Activated B cell treated with CpG ODN at 0.5 μM for 24 hours (primary cell): ENCODE measurements at regions not wholly inside any gene's neighbourhood (a gene's known extent, or its start where the extent isn't known, plus 50 kb on each side); places are given as distances from the start of the nearest gene placed in this dataset.

ENCODE experiments used
- ATAC-seq: fragments of 200-7000 bp; cut with Tn5 transposase; one replicate; pipeline ENCODE4 v1.10.0; 2021; ENCODE audit warnings: low read depth, mild to moderate bottlenecking, moderate library complexity
- CTCF ChIA-PET: fragments of 350-600 bp; sonication (Branson Sonifier 250); formaldehyde crosslinking; loops from one replicate; lab custom pipeline; 2021; ENCODE audit warnings: antibody characterized with exemption; lab: Charles Lee
- POLR2A ChIA-PET: fragments of 350-600 bp; sonication (Branson Sonifier 250); formaldehyde crosslinking; loops from one replicate; lab custom pipeline; 2021; ENCODE audit warnings: antibody characterized with exemption; lab: Charles Lee
- DNase-seq: peaks from one replicate; pipeline ENCODE4 v3.0.0; 2022
- H3K27ac Mint-ChIP-seq: one replicate; pipeline ENCODE4 v1.8.0; 2020; ENCODE audit warnings: mixed read lengths
- H3K27me3 Mint-ChIP-seq: one replicate; pipeline ENCODE4 v1.8.0; 2021; ENCODE audit warnings: mixed read lengths
- H3K36me3 Mint-ChIP-seq: one replicate; pipeline ENCODE4 v1.8.0; 2021; ENCODE audit warnings: low read depth, mixed read lengths
- H3K4me1 Mint-ChIP-seq: one replicate; pipeline ENCODE4 v1.8.0; 2021; ENCODE audit warnings: mixed read lengths
- H3K4me3 Mint-ChIP-seq: one replicate; pipeline ENCODE4 v1.8.0; 2020; ENCODE audit warnings: mild to moderate bottlenecking, mixed read lengths
- H3K9me3 Mint-ChIP-seq: one replicate; pipeline ENCODE4 v1.8.0; 2020; ENCODE audit warnings: mixed read lengths
- intact Hi-C: fragments of 100-400 bp; cut with micrococcal nuclease; formaldehyde crosslinking; loops from one replicate; pipeline ENCODE4 v1.15.1; 2024
- TF ChIP-seq, protein P1 (sequence below): fragments of 200-600 bp; IDR thresholded peaks from one replicate; pipeline ENCODE4 v1.8.0; 2022; ENCODE audit warnings: antibody characterized with exemption, mild to moderate bottlenecking

DNA sequence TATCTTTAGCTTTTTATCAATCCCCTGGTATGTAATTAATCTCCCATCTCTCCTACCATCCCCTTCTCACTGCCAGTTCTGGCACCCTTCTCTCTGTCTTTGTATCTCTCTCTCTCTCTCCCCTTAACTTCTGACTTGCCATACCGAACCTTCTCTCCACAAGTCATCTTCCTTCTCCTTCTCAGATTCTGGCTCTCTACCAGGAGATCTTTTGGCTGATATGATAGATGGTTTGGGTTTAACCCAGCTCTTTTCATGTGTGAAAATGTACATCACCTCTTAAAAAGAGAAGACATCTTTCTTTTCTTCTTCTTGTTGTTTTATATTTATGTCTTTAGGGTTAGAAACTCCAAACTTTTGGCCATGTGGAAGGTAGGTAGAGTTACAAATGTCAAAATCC is 196.7 kb downstream of the HGF start:
- peaks cover 3% of the 10 kb centered on the region for H3K9me3 Mint-ChIP-seq
- no peak overlapping the region for H3K27ac Mint-ChIP-seq
- TF ChIP-seq, protein P1, sequence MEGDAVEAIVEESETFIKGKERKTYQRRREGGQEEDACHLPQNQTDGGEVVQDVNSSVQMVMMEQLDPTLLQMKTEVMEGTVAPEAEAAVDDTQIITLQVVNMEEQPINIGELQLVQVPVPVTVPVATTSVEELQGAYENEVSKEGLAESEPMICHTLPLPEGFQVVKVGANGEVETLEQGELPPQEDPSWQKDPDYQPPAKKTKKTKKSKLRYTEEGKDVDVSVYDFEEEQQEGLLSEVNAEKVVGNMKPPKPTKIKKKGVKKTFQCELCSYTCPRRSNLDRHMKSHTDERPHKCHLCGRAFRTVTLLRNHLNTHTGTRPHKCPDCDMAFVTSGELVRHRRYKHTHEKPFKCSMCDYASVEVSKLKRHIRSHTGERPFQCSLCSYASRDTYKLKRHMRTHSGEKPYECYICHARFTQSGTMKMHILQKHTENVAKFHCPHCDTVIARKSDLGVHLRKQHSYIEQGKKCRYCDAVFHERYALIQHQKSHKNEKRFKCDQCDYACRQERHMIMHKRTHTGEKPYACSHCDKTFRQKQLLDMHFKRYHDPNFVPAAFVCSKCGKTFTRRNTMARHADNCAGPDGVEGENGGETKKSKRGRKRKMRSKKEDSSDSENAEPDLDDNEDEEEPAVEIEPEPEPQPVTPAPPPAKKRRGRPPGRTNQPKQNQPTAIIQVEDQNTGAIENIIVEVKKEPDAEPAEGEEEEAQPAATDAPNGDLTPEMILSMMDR, result no peak
- no peak for DNase-seq
- H3K4me3 Mint-ChIP-seq, result no peak overlapping the region
- no peaks in the 10 kb centered on the region for H3K27me3 Mint-ChIP-seq
- no peaks in the 10 kb centered on the region for H3K4me1 Mint-ChIP-seq
- ChIA-PET CTCF (no interaction called here), POLR2A (no interaction called here)
- no peaks in the 10 kb centered on the region for H3K36me3 Mint-ChIP-seq
- intact Hi-C loops, result no loop called here
- no peak for ATAC-seq

DNA sequence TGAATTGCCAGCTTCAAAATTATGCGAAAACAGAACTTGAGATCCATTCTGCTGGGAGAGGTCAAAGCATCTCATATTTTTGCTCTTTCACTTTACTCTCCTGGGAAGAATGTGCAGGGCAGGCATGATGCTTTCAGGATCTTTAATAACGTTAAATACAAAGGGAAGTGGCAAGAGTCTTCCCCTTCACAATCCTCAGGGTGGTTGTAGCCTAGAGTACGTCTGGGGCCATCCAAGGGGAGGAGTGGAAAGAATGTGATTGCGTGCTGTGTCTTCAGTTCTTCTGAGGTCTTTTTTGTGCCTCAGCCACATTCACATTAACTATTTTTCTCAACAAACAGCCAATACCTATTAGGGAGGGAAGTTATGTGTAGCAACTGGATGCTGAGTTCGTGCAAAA is 207.3 kb downstream of the HGF start:
- CTCF ChIA-PET, result no interaction called here
- no peaks in the 10 kb centered on the region for H3K4me1 Mint-ChIP-seq
- H3K9me3 Mint-ChIP-seq, result peaks cover 2% of the 10 kb centered on the region
- H3K36me3 Mint-ChIP-seq, result no peaks in the 10 kb centered on the region
- POLR2A ChIA-PET, result no interaction called here
- no peak overlapping the region for H3K4me3 Mint-ChIP-seq
- no peaks in the 10 kb centered on the region for H3K27me3 Mint-ChIP-seq
- intact Hi-C loops, result no loop called here
- DNase-seq (no peak), ATAC-seq (no peak)
- H3K27ac Mint-ChIP-seq, result no peak overlapping the region
- TF ChIP-seq, protein P1, result no peak

DNA sequence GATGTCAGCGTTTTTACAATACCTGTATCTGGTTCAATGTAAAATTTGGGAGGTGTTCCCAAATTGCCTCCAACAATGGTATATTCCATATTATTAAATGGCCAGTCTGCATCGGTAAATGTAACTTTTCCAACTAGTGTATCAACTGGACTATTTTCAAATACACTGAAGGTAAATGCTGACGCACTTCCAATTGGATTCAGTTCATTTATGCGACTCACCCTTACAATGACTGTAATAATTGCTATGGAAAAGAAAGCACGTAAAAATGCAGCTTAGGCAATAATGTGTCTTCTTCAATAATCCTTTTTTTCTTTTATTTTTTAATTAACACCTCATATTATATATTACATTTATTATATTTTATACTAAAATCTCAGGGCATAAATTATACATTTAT is 209.1 kb downstream of the HGF start:
- no peak for ATAC-seq
- DNase-seq, result no peak
- Mint-ChIP-seq H3K9me3 (peaks cover 5% of the 10 kb centered on the region), H3K4me3 (no peak overlapping the region), H3K27me3 (no peaks in the 10 kb centered on the region), H3K27ac (no peak overlapping the region), H3K4me1 (no peaks in the 10 kb centered on the region), H3K36me3 (no peaks in the 10 kb centered on the region)
- intact Hi-C loops, result no loop called here
- TF ChIP-seq, protein P1, result no peak
- ChIA-PET CTCF (no interaction called here), POLR2A (no interaction called here)

DNA sequence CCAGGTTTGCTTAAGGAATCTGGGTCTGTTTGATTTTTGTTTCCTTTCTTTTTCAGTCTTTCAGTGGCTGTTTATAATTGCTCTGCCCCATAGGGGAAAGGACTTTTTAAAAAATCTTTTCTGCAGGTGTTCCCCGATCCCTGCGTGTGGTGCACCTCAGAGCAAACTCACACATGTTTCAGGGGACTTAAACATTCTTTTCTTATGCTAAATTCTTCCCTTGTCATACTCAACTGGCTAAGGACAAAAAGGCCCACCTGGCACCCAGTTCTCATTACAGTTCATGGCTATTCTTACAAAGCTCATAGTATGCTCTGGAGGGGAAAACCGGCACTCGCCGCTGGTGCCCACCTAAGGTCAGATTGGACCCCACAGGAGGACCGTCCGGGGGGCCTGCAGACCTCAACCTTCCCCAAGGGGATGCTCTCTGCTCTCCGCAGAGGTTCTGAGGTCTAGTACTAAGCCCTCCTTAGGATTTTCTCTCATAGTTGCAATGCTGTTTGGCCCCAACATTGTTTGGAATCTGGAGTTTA is 220.3 kb downstream of the HGF start:
- CTCF ChIA-PET, result no interaction called here
- Mint-ChIP-seq H3K9me3 (peaks cover 3% of the 10 kb centered on the region), H3K36me3 (no peaks in the 10 kb centered on the region), H3K4me3 (no peak overlapping the region), H3K27me3 (no peaks in the 10 kb centered on the region), H3K27ac (no peak overlapping the region), H3K4me1 (no peaks in the 10 kb centered on the region)
- TF ChIP-seq, protein P1, result no peak
- DNase-seq, result no peak
- no peak for ATAC-seq
- intact Hi-C loops, result no loop called here
- POLR2A ChIA-PET, result no interaction called here

DNA sequence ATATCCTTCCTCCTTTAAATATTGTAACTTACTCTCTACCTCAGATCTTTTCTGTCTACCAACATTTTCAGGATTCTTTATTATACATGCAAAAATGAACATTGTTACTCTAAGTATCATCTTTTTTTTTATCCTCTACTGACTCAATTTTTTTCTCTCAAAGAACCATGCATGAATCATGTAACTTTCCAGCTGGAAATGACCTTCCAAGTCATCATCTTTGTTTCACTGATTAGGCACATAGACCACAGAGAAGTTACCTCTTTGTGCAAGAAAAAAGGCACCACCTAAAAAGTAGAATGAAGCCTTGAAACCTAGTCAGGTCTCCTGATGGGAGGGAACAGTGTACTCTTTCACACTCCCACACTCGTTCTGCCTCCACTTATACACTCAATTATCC is 234.9 kb downstream of the HGF start:
- H3K4me1 Mint-ChIP-seq, result no peaks in the 10 kb centered on the region
- no peaks in the 10 kb centered on the region for H3K27me3 Mint-ChIP-seq
- intact Hi-C loops, result no loop called here
- DNase-seq (no peak), ATAC-seq (no peak)
- TF ChIP-seq, protein P1, result no peak
- no peaks in the 10 kb centered on the region for H3K36me3 Mint-ChIP-seq
- H3K4me3 Mint-ChIP-seq, result no peak overlapping the region
- ChIA-PET CTCF (no interaction called here), POLR2A (no interaction called here)
- no peak overlapping the region for H3K27ac Mint-ChIP-seq
- H3K9me3 Mint-ChIP-seq, result no peaks in the 10 kb centered on the region
